GM12872 (cell line): ENCODE measurements at regions not wholly inside any gene's neighbourhood (a gene's known extent, or its start where the extent isn't known, plus 50 kb on each side); places are given as distances from the start of the nearest gene placed in this dataset.

Experiments
- TF ChIP-seq, protein P1 (sequence below): IDR thresholded peaks from 3 replicates; pipeline ENCODE4 v1.5.1; 2011; ENCODE audit warnings: low read depth, mild to moderate bottlenecking, low read length, moderate library complexity; ENCODE audit not compliant: insufficient read depth

- TF ChIP-seq, protein P1, sequence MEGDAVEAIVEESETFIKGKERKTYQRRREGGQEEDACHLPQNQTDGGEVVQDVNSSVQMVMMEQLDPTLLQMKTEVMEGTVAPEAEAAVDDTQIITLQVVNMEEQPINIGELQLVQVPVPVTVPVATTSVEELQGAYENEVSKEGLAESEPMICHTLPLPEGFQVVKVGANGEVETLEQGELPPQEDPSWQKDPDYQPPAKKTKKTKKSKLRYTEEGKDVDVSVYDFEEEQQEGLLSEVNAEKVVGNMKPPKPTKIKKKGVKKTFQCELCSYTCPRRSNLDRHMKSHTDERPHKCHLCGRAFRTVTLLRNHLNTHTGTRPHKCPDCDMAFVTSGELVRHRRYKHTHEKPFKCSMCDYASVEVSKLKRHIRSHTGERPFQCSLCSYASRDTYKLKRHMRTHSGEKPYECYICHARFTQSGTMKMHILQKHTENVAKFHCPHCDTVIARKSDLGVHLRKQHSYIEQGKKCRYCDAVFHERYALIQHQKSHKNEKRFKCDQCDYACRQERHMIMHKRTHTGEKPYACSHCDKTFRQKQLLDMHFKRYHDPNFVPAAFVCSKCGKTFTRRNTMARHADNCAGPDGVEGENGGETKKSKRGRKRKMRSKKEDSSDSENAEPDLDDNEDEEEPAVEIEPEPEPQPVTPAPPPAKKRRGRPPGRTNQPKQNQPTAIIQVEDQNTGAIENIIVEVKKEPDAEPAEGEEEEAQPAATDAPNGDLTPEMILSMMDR: no peak
Measured at GRCh38 chr7:50199824-50200223, 104.7 kb upstream of the IKZF1 start.

DNA sequence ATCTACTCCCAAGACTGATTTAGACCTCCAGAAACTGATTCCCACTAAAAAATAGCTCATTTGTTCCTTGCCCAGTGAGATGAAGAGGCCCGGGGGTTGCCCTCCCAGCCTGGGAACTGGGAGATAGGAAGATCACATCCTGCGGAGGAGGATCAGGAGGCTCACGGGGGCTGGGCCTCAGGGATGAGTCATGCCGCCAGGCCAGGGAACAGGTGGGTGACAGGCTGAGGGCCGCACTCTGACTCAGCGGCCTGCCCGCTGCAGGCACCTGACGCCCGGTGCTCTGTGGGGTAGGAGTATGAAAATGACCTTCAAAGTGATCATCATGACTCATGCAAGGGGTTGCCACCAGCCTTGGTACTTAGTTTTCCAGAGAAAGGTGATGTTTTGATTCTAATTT lies 104.5 kb upstream of the ZPBP start:
- TF ChIP-seq, protein P1: no peak

DNA sequence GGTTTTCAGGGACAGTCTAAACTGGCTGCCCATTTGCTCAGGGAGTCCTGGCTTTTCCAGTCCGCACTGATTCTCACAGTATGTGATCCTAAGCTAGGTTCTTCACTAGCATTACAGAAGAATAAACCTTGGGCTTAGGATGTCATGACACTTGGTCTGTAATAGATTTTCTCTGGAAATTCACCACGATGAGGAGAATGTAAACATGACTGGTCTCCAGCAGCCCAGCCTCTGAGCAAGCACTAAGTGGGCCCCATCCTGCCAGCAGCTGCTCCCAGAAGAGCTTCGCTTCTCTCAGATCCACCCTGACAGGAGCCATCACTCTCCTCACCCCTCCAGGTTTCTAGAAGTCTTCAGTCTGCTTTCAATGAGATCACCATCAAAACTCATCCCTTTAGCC lies 103.7 kb upstream of the ZPBP start:
- TF ChIP-seq, protein P1: no peak

- TF ChIP-seq, protein P1: no peak
Measured at GRCh38 chr7:50190776-50191175, 97.7 kb upstream of the ZPBP start.

DNA sequence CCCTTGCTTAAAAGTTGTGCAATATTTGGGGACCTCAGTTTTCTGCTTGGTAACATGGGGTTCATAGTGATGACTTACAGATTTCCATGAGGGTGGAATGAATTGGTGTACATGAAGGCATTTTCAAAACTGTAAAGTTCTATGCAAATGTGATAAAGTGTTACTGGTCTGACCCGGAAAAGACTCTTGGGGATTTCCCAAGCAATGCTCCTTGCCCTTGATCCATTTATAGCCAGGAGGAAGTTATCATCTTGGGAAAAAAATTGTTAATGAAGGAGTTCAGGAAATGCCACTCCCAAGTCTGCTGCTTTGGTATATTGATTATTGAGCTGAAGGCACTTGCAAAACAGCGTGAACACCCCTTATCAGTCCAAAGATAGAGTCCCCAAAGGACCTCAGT lies 96.3 kb upstream of the ZPBP start:
- TF ChIP-seq, protein P1: no peak

- TF ChIP-seq, protein P1: no peak
Measured at GRCh38 chr7:50185951-50186682, 93.1 kb upstream of the ZPBP start.

GRCh38 chr7:50185208-50185607 lies 92.2 kb upstream of the ZPBP start:
- TF ChIP-seq, protein P1: no peak
